B cell (primary cell): ENCODE measurements at regions not wholly inside any gene's neighbourhood (a gene's known extent, or its start where the extent isn't known, plus 50 kb on each side); places are given as distances from the start of the nearest gene placed in this dataset.

Experiments
- EZH2 ChIP-seq: IDR thresholded peaks from 2 replicates; pipeline ENCODE4 v1.6.1; 2012; ENCODE audit warnings: borderline replicate concordance, low read depth, mild to moderate bottlenecking, moderate library complexity, low read length; ENCODE audit not compliant: insufficient read depth, poor library complexity, severe bottlenecking
- TF ChIP-seq, protein P1 (sequence below): fragments of 200-600 bp; IDR thresholded peaks from one replicate; pipeline ENCODE4 v1.8.0; 2022; ENCODE audit warnings: antibody characterized with exemption, mild to moderate bottlenecking

DNA sequence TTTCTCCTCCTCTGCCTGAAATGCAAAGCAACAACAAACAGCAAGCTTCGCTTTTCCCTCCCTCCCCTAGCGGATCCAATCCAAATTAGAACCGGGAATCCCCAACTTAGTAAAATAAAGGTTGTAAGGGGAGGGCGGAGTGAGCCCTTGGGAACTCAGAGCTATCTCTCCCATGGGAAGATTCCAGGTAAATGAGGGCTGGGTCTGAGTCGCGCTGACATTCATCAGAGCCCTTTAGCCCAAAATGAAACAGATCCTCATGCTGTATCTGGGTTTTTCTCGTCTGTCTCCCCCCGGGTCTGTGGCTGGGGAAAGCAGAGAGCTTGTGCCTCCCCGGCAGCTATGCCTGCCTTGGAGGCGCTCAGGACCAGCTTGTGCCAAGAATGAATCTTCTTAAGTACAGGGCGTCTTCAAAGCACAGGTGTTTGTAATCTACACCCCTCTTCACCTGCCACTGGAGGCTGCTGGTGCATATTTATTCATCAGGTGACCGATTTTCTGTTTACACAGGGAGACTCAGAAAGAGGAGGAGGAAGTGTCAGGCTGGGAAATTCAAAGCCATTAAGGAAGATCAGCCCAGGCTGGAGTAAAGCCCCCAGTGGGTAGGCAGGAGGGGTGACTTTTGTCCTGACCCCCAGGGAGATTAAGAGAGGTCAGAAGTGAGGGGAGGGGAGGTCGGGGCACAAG lies 55.0 kb upstream of the GSE1 start:
- no peak for TF ChIP-seq EZH2
- TF ChIP-seq, protein P1, sequence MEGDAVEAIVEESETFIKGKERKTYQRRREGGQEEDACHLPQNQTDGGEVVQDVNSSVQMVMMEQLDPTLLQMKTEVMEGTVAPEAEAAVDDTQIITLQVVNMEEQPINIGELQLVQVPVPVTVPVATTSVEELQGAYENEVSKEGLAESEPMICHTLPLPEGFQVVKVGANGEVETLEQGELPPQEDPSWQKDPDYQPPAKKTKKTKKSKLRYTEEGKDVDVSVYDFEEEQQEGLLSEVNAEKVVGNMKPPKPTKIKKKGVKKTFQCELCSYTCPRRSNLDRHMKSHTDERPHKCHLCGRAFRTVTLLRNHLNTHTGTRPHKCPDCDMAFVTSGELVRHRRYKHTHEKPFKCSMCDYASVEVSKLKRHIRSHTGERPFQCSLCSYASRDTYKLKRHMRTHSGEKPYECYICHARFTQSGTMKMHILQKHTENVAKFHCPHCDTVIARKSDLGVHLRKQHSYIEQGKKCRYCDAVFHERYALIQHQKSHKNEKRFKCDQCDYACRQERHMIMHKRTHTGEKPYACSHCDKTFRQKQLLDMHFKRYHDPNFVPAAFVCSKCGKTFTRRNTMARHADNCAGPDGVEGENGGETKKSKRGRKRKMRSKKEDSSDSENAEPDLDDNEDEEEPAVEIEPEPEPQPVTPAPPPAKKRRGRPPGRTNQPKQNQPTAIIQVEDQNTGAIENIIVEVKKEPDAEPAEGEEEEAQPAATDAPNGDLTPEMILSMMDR: no peak
